Large intestine (tissue), 3 donors: ENCODE measurements at regions not wholly inside any gene's neighbourhood (a gene's known extent, or its start where the extent isn't known, plus 50 kb on each side); places are given as distances from the start of the nearest gene placed in this dataset.

ENCODE experiments used
- DNase-seq, 2 donors: peaks; one replicate each; pipeline versions ENCODE4 v3.0.0 to v3.0.0-alpha.2; 2013
- H3K27ac ChIP-seq: one replicate; pipeline ENCODE4 v1.5.1; 2013; ENCODE audit warnings: low read length
- H3K27me3 ChIP-seq: 2 replicates; pipeline ENCODE4 v1.6.1; 2013; ENCODE audit warnings: low read length; ENCODE audit not compliant: control insufficient read depth, insufficient read depth
- H3K36me3 ChIP-seq: 2 replicates; pipeline ENCODE4 v1.6.1; 2013; ENCODE audit warnings: low read length; ENCODE audit not compliant: control insufficient read depth, insufficient read depth
- H3K4me1 ChIP-seq: one replicate; pipeline ENCODE4 v1.6.1; 2013; ENCODE audit warnings: low read length; ENCODE audit not compliant: control insufficient read depth, insufficient read depth
- H3K4me3 ChIP-seq: one replicate; pipeline ENCODE4 v1.5.1; 2013; ENCODE audit warnings: low read length
- H3K9me3 ChIP-seq: one replicate; pipeline ENCODE4 v1.6.1; 2013; ENCODE audit warnings: mild to moderate bottlenecking, low read depth, low read length, moderate library complexity; ENCODE audit not compliant: control insufficient read depth
- WGBS: methylation state at CpG from one replicate; pipeline ENCODE4 v1.1.5; 2013; ENCODE audit warnings: low lambda C conversion rate; ENCODE audit not compliant: insufficient coverage; 5-methylcytosine and 5-hydroxymethylcytosine counted together

DNA sequence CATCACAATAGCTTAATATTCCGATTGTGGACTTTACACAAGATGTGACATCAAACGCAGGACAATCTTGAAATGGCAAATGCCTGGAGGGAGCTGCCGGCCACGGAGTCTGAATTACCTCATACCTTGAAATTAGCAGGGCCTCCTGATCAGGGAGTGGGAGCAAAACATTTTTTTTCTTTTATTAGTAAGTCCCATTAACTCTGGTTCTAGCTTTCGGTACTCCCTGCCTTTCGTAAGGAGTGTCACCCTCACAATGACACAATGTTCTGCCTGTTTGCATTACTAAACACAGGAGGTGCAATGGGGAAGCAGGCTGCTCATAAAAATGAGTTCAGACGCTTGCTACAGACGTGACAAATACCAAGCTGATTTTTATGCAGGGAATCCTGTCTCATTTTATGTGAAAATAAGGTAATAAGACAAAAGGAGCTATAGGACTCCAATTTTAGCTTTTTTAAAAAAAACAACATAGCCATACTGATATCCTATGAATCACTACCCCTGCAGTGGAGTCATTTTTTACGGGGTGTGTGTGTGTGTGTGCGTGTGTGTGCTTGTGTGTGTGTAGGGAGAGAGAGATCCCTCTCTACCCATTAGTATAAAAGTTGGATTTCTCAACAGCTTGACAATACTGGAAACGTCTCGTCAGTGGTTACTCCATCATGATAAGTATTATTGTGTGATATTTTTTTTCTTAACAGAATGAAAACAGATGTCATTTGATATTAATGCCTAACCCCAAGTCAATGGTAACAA, 205.1 kb upstream of the RUNX1 start:
- WGBS, result 37% methylated on average over 2 of the region's 12 CpGs
- H3K27ac ChIP-seq, result no peak overlapping the region
- H3K9me3 ChIP-seq, result no peaks in the 10 kb centered on the region
- H3K27me3 ChIP-seq, result no peaks in the 10 kb centered on the region
- no peaks in the 10 kb centered on the region for H3K36me3 ChIP-seq
- no peak overlapping the region for H3K4me3 ChIP-seq
- peak in 1 of 2 donors; percentile 62 for DNase-seq
- H3K4me1 ChIP-seq, result peaks cover 4% of the 10 kb centered on the region

DNA sequence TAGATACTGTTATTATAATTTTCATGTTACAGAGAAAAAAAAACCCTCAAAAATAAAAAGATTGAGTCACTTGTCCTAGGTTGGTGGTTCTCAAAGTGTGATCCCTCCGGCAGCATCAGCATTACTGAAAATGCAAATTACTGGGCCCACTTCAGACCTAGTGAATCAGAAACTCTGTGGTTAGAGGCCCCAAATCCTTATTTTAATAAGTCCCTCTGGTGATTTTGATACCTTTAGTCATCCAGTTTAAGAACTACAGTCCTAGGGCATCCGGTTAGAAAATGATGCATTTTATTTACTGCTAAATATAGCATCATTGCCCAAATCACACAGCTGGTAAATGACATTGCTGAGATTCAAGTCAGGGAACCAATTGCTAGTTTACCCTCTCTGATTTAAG, 203.7 kb upstream of the RUNX1 start:
- no peaks in the 10 kb centered on the region for H3K9me3 ChIP-seq
- peaks cover 2% of the 10 kb centered on the region for H3K4me1 ChIP-seq
- DNase-seq, result no peak
- 100% methylated on average over 1 of the region's 2 CpGs for WGBS
- H3K27ac ChIP-seq, result no peak overlapping the region
- H3K36me3 ChIP-seq, result no peaks in the 10 kb centered on the region
- H3K4me3 ChIP-seq, result no peak overlapping the region
- no peaks in the 10 kb centered on the region for H3K27me3 ChIP-seq

DNA sequence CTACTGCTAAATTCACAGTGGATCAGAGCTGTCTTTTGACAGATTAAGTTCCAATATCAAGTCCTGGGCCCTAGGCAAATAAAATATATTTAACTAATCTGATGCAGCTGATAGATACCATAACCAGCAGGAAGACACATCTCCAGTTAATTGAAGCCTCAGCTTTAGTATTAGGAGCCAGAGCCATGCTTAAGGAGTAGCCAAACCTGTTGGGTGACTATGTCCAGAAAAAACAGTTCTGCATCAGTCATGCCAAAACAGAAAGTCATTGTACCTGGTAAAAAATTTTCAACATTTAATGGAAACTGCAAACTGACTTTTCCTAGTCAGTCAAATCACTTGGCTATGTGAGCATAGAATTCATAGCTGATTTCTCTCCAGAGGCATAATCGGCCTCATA, 200.5 kb upstream of the RUNX1 start:
- no peak overlapping the region for H3K4me3 ChIP-seq
- H3K27ac ChIP-seq, result no peak overlapping the region
- WGBS, result 80% methylated on average over 1 of the region's 1 CpG
- no peaks in the 10 kb centered on the region for H3K27me3 ChIP-seq
- H3K9me3 ChIP-seq, result no peaks in the 10 kb centered on the region
- no peaks in the 10 kb centered on the region for H3K36me3 ChIP-seq
- no peaks in the 10 kb centered on the region for H3K4me1 ChIP-seq
- no peak for DNase-seq

DNA sequence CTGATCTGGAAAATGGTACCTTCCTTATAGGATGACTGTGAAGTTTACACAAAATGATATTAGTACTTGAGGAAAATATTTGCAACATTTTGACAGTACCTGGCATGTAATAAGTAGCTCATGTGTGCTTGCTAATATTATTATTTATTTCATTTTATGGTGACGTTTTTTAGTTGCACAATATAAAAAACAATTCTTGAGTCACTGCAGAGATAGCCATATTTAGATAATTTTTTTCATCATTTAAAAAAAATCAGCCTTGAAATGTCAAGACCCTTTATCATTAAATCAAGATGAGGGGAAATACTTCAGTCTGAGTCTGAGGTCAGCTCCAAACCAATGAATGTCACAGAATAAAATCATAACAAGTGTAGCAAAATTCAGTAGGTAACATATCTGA, 196.8 kb upstream of the RUNX1 start:
- no CpG with 5 or more reads among the region's 1 CpG for WGBS
- Histone ChIP-seq H3K27ac (no peak overlapping the region), H3K27me3 (no peaks in the 10 kb centered on the region), H3K4me3 (no peak overlapping the region), H3K4me1 (no peaks in the 10 kb centered on the region), H3K36me3 (no peaks in the 10 kb centered on the region), H3K9me3 (no peaks in the 10 kb centered on the region)
- no peak for DNase-seq

DNA sequence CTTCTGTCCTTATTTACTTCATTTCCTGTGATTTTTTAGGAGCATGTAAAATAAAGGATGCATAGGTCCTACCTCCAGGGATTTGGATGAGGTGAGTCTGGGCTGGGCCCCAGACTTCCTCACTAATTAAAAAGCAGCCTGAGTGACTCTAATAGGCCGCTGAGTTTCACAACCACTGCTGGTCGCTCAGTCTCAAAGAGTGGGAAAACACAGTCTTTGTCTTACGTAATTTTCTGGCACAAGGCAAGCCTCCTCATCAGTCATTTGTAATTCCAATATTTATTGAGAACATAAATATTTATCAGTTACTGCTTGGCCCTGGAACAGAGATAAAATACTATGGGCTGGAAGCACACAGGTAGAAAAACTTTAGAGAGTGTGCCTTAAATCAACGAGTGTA, 195.4 kb upstream of the RUNX1 start:
- Histone ChIP-seq H3K27ac (no peak overlapping the region), H3K9me3 (no peaks in the 10 kb centered on the region), H3K4me3 (no peak overlapping the region), H3K4me1 (no peaks in the 10 kb centered on the region), H3K36me3 (no peaks in the 10 kb centered on the region), H3K27me3 (no peaks in the 10 kb centered on the region)
- no CpG with 5 or more reads among the region's 4 CpGs for WGBS
- peak in 1 of 2 donors; percentile 11 for DNase-seq

DNA sequence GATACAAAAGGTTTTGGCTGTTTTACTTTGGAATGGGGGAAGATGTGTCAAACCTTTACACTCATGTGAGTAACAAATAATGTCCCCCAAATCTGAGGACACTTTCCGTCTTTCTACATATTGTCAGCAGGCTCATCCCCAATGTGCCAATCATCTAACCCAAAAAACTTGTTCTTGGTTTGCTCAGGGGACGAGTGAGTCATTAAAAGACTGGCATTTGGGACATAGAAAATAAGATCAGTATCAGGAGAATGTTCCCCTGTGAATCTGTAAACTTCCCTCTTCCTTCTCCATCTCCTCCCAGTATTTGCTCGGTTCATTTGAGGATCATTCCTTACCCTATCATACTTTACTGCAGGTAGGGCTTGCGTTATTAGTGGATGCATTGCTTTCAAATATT, 194.1 kb upstream of the RUNX1 start:
- no peak for DNase-seq
- no peaks in the 10 kb centered on the region for H3K9me3 ChIP-seq
- no peaks in the 10 kb centered on the region for H3K36me3 ChIP-seq
- no peak overlapping the region for H3K4me3 ChIP-seq
- H3K4me1 ChIP-seq, result no peaks in the 10 kb centered on the region
- no peaks in the 10 kb centered on the region for H3K27me3 ChIP-seq
- 100% methylated on average over 2 of the region's 4 CpGs for WGBS
- H3K27ac ChIP-seq, result no peak overlapping the region

DNA sequence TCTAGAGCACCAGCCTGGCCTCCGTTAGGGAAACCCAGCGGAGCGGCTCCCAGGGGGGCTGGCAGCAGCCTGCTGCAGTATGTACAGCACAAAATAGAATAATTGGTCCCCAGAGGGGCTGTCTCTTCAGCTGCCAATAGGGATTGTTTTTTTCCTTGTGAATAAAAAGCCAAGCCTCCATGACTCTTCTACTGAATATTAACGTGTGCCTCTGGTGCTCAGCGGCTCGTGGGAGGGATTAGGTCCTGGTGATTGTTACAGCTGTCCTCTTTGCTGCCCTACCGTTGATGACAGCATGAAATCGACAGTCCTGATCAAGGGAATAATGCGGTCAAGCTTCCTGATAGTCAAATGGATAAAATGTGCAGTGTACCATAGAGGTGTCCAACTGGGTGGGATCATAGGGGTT, 190.7 kb upstream of the RUNX1 start:
- H3K27me3 ChIP-seq, result no peaks in the 10 kb centered on the region
- no peak overlapping the region for H3K27ac ChIP-seq
- DNase-seq, result no peak
- H3K9me3 ChIP-seq, result no peaks in the 10 kb centered on the region
- WGBS, result no CpG with 5 or more reads among the region's 9 CpGs
- H3K4me3 ChIP-seq, result no peak overlapping the region
- H3K4me1 ChIP-seq, result no peaks in the 10 kb centered on the region
- H3K36me3 ChIP-seq, result no peaks in the 10 kb centered on the region

DNA sequence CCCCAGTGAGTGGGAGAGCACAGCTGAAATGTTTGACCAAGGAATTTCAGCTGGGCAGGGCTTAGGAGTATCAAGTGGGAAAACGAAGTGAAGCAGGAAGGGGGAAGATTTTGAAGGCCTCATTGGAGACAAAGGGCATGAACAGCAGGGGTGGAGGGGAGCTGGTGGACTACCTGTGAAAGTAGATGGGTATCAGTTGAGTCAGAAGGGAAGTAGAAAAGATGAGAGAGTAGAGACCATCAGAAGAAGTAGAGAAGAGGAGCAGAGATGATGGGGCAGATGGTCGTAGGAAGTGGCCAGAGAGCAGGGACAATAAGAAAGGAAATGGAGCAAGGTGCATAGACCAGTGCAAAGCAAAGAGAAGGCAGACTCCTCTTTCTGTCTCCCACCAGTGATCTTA, 189.0 kb upstream of the RUNX1 start:
- H3K27ac ChIP-seq, result no peak overlapping the region
- H3K27me3 ChIP-seq, result no peaks in the 10 kb centered on the region

DNA sequence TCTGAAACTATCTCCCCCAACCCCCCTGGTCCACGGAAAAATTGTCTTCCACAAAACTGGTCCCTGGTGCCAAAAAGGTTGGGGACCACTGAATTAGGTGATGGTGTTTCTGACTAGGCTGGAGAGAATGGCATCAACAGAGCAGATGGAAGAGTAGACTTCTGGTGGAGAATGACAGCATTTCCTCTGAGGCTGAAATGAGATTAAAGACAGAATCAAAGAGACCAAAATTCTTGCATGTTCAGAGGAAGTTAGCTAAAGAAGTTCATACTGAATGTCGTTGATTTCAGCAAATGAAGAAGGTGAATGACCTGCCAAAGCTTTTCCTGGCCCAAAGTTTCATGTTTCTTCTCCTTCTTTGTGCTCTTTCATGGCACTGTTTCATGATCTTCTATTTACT, 188.2 kb upstream of the RUNX1 start:
- H3K4me3 ChIP-seq, result no peak overlapping the region
- no peaks in the 10 kb centered on the region for H3K36me3 ChIP-seq
- H3K27me3 ChIP-seq, result no peaks in the 10 kb centered on the region
- no peak overlapping the region for H3K27ac ChIP-seq
- H3K9me3 ChIP-seq, result no peaks in the 10 kb centered on the region
- H3K4me1 ChIP-seq, result no peaks in the 10 kb centered on the region
- no CpG with 5 or more reads among the region's 2 CpGs for WGBS
- DNase-seq, result no peak

More for the DNA sequence above, 189.0 kb upstream of the RUNX1 start:
- DNase-seq, result no peak
- H3K4me1 ChIP-seq, result no peaks in the 10 kb centered on the region
- no peak overlapping the region for H3K4me3 ChIP-seq
- no peaks in the 10 kb centered on the region for H3K36me3 ChIP-seq
- 80% methylated on average over 1 of the region's 2 CpGs for WGBS
- no peaks in the 10 kb centered on the region for H3K9me3 ChIP-seq

DNA sequence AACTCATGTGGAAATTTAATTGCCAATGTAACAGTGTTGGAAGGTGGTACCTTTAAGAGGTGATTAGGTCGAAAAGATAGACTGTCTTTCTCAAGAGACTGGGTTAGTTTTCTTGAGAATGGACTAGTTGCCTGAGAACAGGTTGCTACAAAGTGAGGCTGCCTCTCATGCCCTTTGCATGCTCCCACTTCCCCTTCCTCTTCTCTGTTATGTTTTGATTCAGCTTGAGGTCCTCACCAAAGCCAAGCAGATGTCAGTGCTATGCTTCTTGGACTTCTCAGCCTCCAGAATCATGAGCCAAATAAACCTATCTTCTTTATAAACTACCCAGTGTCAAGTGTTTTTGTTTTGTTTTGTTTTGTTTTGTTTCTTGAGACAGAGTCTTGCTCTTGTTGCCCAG, 187.0 kb upstream of the RUNX1 start:
- Histone ChIP-seq H3K27me3 (no peaks in the 10 kb centered on the region), H3K27ac (no peak overlapping the region), H3K36me3 (no peaks in the 10 kb centered on the region), H3K4me1 (no peaks in the 10 kb centered on the region), H3K9me3 (no peaks in the 10 kb centered on the region), H3K4me3 (no peak overlapping the region)
- 100% methylated on average over 1 of the region's 1 CpG for WGBS
- no peak for DNase-seq

DNA sequence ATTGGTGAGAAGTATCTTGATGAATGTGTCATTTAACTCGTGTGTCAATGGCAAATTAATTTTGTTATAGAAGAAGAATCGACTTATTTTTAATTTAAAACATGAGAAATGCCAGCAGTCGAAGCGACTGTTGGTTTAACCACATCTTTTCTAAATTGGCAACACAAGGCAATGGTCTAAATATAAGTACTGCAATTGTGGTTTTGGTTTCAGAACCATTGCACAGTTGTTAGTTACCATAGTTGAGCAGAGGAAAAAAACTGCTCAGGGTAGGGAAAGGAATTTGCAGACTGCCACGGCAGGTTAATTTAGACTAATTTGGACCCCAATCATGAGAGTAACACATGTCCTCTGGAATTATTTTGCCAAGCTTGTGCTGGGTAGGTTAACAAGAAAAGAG, 185.6 kb upstream of the RUNX1 start:
- Histone ChIP-seq H3K4me1 (no peaks in the 10 kb centered on the region), H3K36me3 (no peaks in the 10 kb centered on the region), H3K4me3 (no peak overlapping the region), H3K9me3 (no peaks in the 10 kb centered on the region), H3K27ac (no peak overlapping the region), H3K27me3 (no peaks in the 10 kb centered on the region)
- no peak for DNase-seq
- 83% methylated on average over 2 of the region's 5 CpGs for WGBS
